SK-N-SH treated with all-trans-retinoic acid at 6 μM for 48 hours (cell line): ENCODE measurements at regions not wholly inside any gene's neighbourhood (a gene's known extent, or its start where the extent isn't known, plus 50 kb on each side); places are given as distances from the start of the nearest gene placed in this dataset.

Source experiments
- ATAC-seq: fragments of 200-7000 bp; cut with Tn5 transposase; 3 replicates; pipeline ENCODE4 v1.9.1; 2020; ENCODE audit warnings: mild to moderate bottlenecking, moderate library complexity
- ARNTL ChIP-seq: fragments of 450-650 bp; formaldehyde crosslinking; IDR thresholded peaks from 2 replicates; pipeline ENCODE4 v1.5.0; 2020; ENCODE audit warnings: low read depth, mild to moderate bottlenecking, moderate library complexity, borderline replicate concordance
- BACH2 ChIP-seq: fragments of 250-450 bp; sonication (Bioruptor Pico); IDR thresholded peaks from 2 replicates; pipeline ENCODE4 v1.9.0; 2021; ENCODE audit warnings: mild to moderate bottlenecking, borderline replicate concordance
- ESRRG ChIP-seq: fragments of 250-450 bp; sonication (Bioruptor Pico); IDR thresholded peaks from 2 replicates; pipeline ENCODE4 v1.6.1; 2021; ENCODE audit warnings: mild to moderate bottlenecking
- GLIS3 ChIP-seq: fragments of 250-450 bp; sonication (Bioruptor Pico); IDR thresholded peaks from 2 replicates; pipeline ENCODE4 v1.5.0; 2020; ENCODE audit warnings: mild to moderate bottlenecking, moderate library complexity
- ISL1 ChIP-seq: fragments of 250-450 bp; sonication (Bioruptor Pico); IDR thresholded peaks from 2 replicates; pipeline ENCODE4 v2.1.2; 2022; ENCODE audit warnings: mild to moderate bottlenecking, moderate library complexity
- OSR1 ChIP-seq: fragments of 250-450 bp; sonication (Bioruptor Pico); IDR thresholded peaks from 2 replicates; pipeline ENCODE4 v1.8.0; 2022; ENCODE audit warnings: moderate library complexity, mild to moderate bottlenecking, inconsistent platforms
- PPARA ChIP-seq: fragments of 250-450 bp; sonication (Bioruptor Pico); IDR thresholded peaks from 2 replicates; pipeline ENCODE4 v1.5.0; 2020; ENCODE audit warnings: mild to moderate bottlenecking, borderline replicate concordance
- RARB ChIP-seq: fragments of 250-450 bp; sonication (Bioruptor Pico); IDR thresholded peaks from 2 replicates; pipeline ENCODE4 v1.8.0; 2021; ENCODE audit warnings: mild to moderate bottlenecking, moderate library complexity
- SNAI2 ChIP-seq: fragments of 250-450 bp; sonication (Bioruptor Pico); IDR thresholded peaks from 2 replicates; pipeline ENCODE4 v1.5.0; 2020; ENCODE audit warnings: mild to moderate bottlenecking, moderate library complexity
- TOX ChIP-seq: fragments of 250-450 bp; sonication (Bioruptor Pico); IDR thresholded peaks from 2 replicates; pipeline ENCODE4 v1.8.0; 2021; ENCODE audit warnings: mild to moderate bottlenecking, moderate library complexity, borderline replicate concordance
- ZC3H10 ChIP-seq: fragments of 250-450 bp; sonication (Bioruptor Pico); IDR thresholded peaks from 2 replicates; pipeline ENCODE4 v1.5.1; 2021; ENCODE audit warnings: mild to moderate bottlenecking, moderate library complexity
- ZFP3 ChIP-seq: fragments of 250-450 bp; sonication (Bioruptor Pico); IDR thresholded peaks from 2 replicates; pipeline ENCODE4 v1.5.0; 2020; ENCODE audit warnings: mild to moderate bottlenecking, moderate library complexity
- ZFP30 ChIP-seq: fragments of 450-650 bp; formaldehyde crosslinking; IDR thresholded peaks from 2 replicates; pipeline ENCODE4 v1.5.0; 2022; ENCODE audit warnings: mild to moderate bottlenecking, moderate library complexity
- ZNF565 ChIP-seq: fragments of 450-650 bp; formaldehyde crosslinking; conservative IDR thresholded peaks from 2 replicates; pipeline ENCODE4 v1.5.0; 2020; ENCODE audit warnings: low read depth, mild to moderate bottlenecking, moderate library complexity
- ZNF70 ChIP-seq: fragments of 450-650 bp; formaldehyde crosslinking; IDR thresholded peaks from 2 replicates; pipeline ENCODE4 v1.5.0; 2020; ENCODE audit warnings: mild to moderate bottlenecking, moderate library complexity
- ZNF8 ChIP-seq: fragments of 450-650 bp; formaldehyde crosslinking; IDR thresholded peaks from 2 replicates; pipeline ENCODE4 v1.5.0; 2020; ENCODE audit warnings: mild to moderate bottlenecking, moderate library complexity
- TF ChIP-seq, protein P1 (sequence below): fragments of 250-450 bp; sonication (Bioruptor Pico); IDR thresholded peaks from 2 replicates; pipeline ENCODE4 v1.5.1; 2020; ENCODE audit warnings: low read depth, mild to moderate bottlenecking, moderate library complexity
- TF ChIP-seq, protein P2 (sequence below): fragments of 250-450 bp; sonication (Bioruptor Pico); IDR thresholded peaks from 2 replicates; pipeline ENCODE4 v1.8.0; 2020; ENCODE audit warnings: mild to moderate bottlenecking, moderate library complexity, borderline replicate concordance
- TF ChIP-seq, protein P3 (sequence below): fragments of 250-450 bp; sonication (Bioruptor Pico); IDR thresholded peaks from 2 replicates; pipeline ENCODE4 v1.8.0; 2021; ENCODE audit warnings: low read depth, mild to moderate bottlenecking, moderate library complexity, borderline replicate concordance
- TF ChIP-seq, protein P4 (sequence below): fragments of 250-450 bp; sonication (Bioruptor Pico); IDR thresholded peaks from 2 replicates; pipeline ENCODE4 v1.5.1; 2021; ENCODE audit warnings: mild to moderate bottlenecking, moderate library complexity

DNA sequence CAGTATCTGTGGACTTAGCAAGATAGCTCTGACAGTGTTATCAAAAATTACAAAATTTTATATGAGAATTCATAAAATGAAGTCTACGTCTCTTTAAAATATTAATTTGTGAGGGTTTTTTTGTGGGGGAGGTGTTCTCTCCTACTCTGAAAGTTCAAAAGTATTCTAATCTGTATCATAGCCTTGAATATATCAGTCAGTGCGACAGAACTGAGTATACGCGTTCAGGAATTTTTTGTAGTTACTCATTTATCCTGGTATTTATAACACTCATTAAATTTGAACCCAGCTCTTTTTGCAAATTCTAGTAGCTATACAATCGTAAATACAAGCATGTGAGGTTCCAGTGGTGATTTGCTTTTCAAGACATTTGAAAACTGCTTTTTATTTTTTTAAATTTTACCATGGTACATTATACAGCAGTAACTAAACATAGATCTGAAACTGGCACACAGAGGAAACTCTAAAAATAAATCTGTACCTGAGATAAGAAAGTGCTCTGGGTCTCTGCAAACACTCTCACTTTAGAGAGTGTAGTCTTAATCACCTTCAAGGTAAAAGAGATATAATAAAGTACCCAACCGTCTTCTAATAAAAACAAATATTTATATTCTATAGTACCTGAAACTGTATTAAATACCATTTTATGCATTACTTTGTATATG is 178.4 kb upstream of the ADAMTS5 start:
- no peak for TF ChIP-seq ZNF70
- TF ChIP-seq ZNF565 (CRISPR knock-in tag), result no peak
- no peak for TF ChIP-seq SNAI2
- no peak for TF ChIP-seq RARB (CRISPR knock-in tag)
- TF ChIP-seq BACH2 (CRISPR knock-in tag), result no peak
- no peak for TF ChIP-seq PPARA (CRISPR knock-in tag)
- TF ChIP-seq ZNF8 (CRISPR knock-in tag), result no peak
- TF ChIP-seq, protein P1, sequence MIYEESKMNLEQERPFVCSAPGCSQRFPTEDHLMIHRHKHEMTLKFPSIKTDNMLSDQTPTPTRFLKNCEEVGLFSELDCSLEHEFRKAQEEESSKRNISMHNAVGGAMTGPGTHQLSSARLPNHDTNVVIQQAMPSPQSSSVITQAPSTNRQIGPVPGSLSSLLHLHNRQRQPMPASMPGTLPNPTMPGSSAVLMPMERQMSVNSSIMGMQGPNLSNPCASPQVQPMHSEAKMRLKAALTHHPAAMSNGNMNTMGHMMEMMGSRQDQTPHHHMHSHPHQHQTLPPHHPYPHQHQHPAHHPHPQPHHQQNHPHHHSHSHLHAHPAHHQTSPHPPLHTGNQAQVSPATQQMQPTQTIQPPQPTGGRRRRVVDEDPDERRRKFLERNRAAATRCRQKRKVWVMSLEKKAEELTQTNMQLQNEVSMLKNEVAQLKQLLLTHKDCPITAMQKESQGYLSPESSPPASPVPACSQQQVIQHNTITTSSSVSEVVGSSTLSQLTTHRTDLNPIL (CRISPR knock-in tag), result no peak
- TF ChIP-seq ARNTL (CRISPR knock-in tag), result no peak
- TF ChIP-seq, protein P2, sequence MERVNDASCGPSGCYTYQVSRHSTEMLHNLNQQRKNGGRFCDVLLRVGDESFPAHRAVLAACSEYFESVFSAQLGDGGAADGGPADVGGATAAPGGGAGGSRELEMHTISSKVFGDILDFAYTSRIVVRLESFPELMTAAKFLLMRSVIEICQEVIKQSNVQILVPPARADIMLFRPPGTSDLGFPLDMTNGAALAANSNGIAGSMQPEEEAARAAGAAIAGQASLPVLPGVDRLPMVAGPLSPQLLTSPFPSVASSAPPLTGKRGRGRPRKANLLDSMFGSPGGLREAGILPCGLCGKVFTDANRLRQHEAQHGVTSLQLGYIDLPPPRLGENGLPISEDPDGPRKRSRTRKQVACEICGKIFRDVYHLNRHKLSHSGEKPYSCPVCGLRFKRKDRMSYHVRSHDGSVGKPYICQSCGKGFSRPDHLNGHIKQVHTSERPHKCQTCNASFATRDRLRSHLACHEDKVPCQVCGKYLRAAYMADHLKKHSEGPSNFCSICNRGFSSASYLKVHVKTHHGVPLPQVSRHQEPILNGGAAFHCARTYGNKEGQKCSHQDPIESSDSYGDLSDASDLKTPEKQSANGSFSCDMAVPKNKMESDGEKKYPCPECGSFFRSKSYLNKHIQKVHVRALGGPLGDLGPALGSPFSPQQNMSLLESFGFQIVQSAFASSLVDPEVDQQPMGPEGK (CRISPR knock-in tag), result no peak
- TF ChIP-seq, protein P3, sequence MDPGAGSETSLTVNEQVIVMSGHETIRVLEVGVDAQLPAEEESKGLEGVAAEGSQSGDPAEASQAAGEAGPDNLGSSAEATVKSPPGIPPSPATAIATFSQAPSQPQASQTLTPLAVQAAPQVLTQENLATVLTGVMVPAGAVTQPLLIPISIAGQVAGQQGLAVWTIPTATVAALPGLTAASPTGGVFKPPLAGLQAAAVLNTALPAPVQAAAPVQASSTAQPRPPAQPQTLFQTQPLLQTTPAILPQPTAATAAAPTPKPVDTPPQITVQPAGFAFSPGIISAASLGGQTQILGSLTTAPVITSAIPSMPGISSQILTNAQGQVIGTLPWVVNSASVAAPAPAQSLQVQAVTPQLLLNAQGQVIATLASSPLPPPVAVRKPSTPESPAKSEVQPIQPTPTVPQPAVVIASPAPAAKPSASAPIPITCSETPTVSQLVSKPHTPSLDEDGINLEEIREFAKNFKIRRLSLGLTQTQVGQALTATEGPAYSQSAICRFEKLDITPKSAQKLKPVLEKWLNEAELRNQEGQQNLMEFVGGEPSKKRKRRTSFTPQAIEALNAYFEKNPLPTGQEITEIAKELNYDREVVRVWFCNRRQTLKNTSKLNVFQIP, result no peak
- TF ChIP-seq, protein P4, sequence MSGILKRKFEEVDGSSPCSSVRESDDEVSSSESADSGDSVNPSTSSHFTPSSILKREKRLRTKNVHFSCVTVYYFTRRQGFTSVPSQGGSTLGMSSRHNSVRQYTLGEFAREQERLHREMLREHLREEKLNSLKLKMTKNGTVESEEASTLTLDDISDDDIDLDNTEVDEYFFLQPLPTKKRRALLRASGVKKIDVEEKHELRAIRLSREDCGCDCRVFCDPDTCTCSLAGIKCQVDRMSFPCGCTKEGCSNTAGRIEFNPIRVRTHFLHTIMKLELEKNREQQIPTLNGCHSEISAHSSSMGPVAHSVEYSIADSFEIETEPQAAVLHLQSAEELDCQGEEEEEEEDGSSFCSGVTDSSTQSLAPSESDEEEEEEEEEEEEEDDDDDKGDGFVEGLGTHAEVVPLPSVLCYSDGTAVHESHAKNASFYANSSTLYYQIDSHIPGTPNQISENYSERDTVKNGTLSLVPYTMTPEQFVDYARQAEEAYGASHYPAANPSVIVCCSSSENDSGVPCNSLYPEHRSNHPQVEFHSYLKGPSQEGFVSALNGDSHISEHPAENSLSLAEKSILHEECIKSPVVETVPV (CRISPR knock-in tag), result no peak
- TF ChIP-seq ZFP30 (CRISPR knock-in tag), result no peak
- no peak for TF ChIP-seq TOX (CRISPR knock-in tag)
- no peak for TF ChIP-seq OSR1
- no peak for TF ChIP-seq ESRRG (CRISPR knock-in tag)
- no peak for TF ChIP-seq GLIS3 (CRISPR knock-in tag)
- no peak for TF ChIP-seq ZFP3
- ATAC-seq, result no peak

DNA sequence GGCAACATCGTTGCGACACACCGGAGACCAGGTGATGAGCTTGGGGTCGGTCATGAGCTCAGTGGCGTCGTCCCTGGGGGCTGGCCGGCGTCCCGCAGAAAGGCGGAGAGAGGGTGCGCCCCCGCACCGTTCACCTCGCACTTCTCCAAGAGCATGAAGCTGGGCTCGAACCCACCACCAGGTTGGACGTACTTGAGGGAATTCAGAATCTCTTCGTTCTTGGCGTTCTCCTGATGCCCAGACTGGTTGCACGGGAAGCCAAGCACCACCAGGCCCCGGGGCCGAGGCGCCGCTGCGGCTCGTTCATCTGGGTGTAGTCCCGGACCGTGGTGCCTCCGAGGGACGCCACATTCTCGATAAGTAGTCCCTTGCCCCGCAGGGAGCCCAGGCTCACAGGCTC is 176.6 kb upstream of the ADAMTS5 start:
- no peak for TF ChIP-seq TOX (CRISPR knock-in tag)
- no peak for TF ChIP-seq RARB (CRISPR knock-in tag)
- TF ChIP-seq GLIS3 (CRISPR knock-in tag), result no peak
- TF ChIP-seq ISL1, result no peak
- no peak for TF ChIP-seq ZC3H10 (CRISPR knock-in tag)
- TF ChIP-seq PPARA (CRISPR knock-in tag), result no peak
- no peak for TF ChIP-seq ZFP3
- no peak for TF ChIP-seq ZNF565 (CRISPR knock-in tag)
- TF ChIP-seq, protein P2 (CRISPR knock-in tag), result no peak
- no peak for TF ChIP-seq BACH2 (CRISPR knock-in tag)
- TF ChIP-seq, all 23 proteins: peak for 0
- no peak for ATAC-seq

DNA sequence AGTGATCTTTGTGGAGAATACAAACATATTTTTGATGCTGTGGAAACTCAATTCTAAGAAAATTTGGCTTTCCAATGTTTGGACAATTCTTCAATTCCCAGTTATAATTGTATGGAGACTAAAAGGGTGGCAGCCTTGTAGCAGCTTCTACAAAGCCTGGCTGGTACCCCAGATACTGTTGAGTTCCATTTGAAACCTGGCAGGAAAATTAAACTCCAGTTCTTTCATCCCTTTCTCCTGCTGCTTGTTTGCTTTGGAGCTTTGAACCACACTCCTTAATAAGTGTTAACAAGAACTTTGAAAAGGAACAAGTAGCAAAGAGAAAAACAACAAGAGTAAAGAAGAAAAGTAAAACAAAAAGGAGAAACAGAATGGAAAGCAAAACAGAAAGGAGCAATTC is 172.6 kb upstream of the ADAMTS5 start:
- TF ChIP-seq ZNF8 (CRISPR knock-in tag) (no peak), SNAI2 (no peak)
- TF ChIP-seq, protein P1 (CRISPR knock-in tag), result no peak
- no peak for ATAC-seq
